B cell (primary cell): ENCODE measurements at regions not wholly inside any gene's neighbourhood (a gene's known extent, or its start where the extent isn't known, plus 50 kb on each side); places are given as distances from the start of the nearest gene placed in this dataset.

Experiments used
- ATAC-seq: fragments of 200-7000 bp; cut with Tn5 transposase; one replicate; pipeline ENCODE4 v1.10.0; 2021; ENCODE audit warnings: low read depth, mild to moderate bottlenecking, moderate number of reproducible peaks, moderate library complexity
- CTCF ChIA-PET: fragments of 350-600 bp; sonication (Branson Sonifier 250); formaldehyde crosslinking; loops from one replicate; lab custom pipeline; 2021; ENCODE audit warnings: antibody characterized with exemption, inconsistent platforms; lab: Charles Lee
- POLR2A ChIA-PET: fragments of 350-600 bp; sonication (Branson Sonifier 250); formaldehyde crosslinking; loops from one replicate; lab custom pipeline; 2021; ENCODE audit warnings: antibody characterized with exemption; lab: Charles Lee
- DNase-seq: peaks from one replicate; pipeline ENCODE4 v3.0.0; 2013
- H2AFZ ChIP-seq: 2 replicates; pipeline ENCODE4 v1.6.1; 2012; ENCODE audit warnings: mild to moderate bottlenecking, low read depth, low read length; ENCODE audit not compliant: insufficient read depth, poor library complexity, severe bottlenecking
- H3K27ac ChIP-seq, 2 donors: 1 replicate in 1 of 2; 2 replicates in 1 of 2; pipeline ENCODE4 v1.5.1; 2012 to 2013; ENCODE audit warnings: low read length in 2 of 2, mild to moderate bottlenecking in 2 of 2, moderate library complexity in 1 of 2
- H3K27me3 ChIP-seq, 4 experiments: fragments of 200-600 bp in 1 of 4; sonication (generic) in 1 of 4; replicated peaks in 1 of 4; 1 replicate in 2 of 4; 2 replicates in 2 of 4; pipeline versions ENCODE4 v1.6.1 to v1.7.0; 2013 to 2016; ENCODE audit warnings: low read length in 3 of 4, mild to moderate bottlenecking in 2 of 4, mixed read lengths in 1 of 4, moderate library complexity in 1 of 4; ENCODE audit not compliant: insufficient read depth in 4 of 4, control insufficient read depth in 3 of 4; ENCODE audit errors: control extremely low read depth in 1 of 4
- H3K36me3 ChIP-seq, 2 experiments: replicated peaks in 1 of 2; 1 replicate in 1 of 2; 2 replicates in 1 of 2; pipeline versions ENCODE4 v1.6.1 to v1.7.1; 2013; ENCODE audit warnings: low read length in 1 of 2; ENCODE audit not compliant: insufficient read depth in 2 of 2, control insufficient read depth in 1 of 2; ENCODE audit errors: control extremely low read depth in 1 of 2, extremely low read depth in 1 of 2
- H3K4me1 ChIP-seq, 2 donors: fragments of 200-600 bp in 1 of 2; sonication (generic) in 1 of 2; 1 replicate in 1 of 2; 2 replicates in 1 of 2; pipeline versions ENCODE4 v1.5.1 to v1.6.1; 2013 to 2017; ENCODE audit warnings: low read length in 2 of 2; ENCODE audit not compliant: control insufficient read depth in 2 of 2, insufficient read depth in 2 of 2
- H3K4me2 ChIP-seq: replicated peaks from 2 replicates; pipeline ENCODE3; 2012; ENCODE audit warnings: mild to moderate bottlenecking, low read depth, low read length; ENCODE audit not compliant: poor library complexity, severe bottlenecking
- H3K4me3 ChIP-seq, 5 experiments: fragments of 200-600 bp in 1 of 5; sonication (generic) in 1 of 5; 1 replicate in 3 of 5; 2 replicates in 2 of 5; pipeline versions ENCODE4 v1.5.1 to v1.7.0; 2011 to 2016; ENCODE audit warnings: low read length in 4 of 5, mild to moderate bottlenecking in 4 of 5, low read depth in 2 of 5, control low read depth in 1 of 5, moderate library complexity in 1 of 5; ENCODE audit not compliant: insufficient read depth in 1 of 5; ENCODE audit errors: control extremely low read depth in 1 of 5, extremely low read depth in 1 of 5
- H3K79me2 ChIP-seq: fragments of 200-600 bp; sonication (generic); one replicate; pipeline ENCODE4 v1.6.0; 2016; ENCODE audit warnings: low read length; ENCODE audit not compliant: control insufficient read depth, insufficient read depth
- H3K9ac ChIP-seq: fragments of 200-600 bp; sonication (generic); 2 replicates; pipeline ENCODE4 v1.6.1; 2017; ENCODE audit warnings: mild to moderate bottlenecking, low read length, moderate library complexity
- H3K9me3 ChIP-seq, 3 donors: one replicate each; pipeline versions ENCODE4 v1.6.1 to v1.7.1; 2013; ENCODE audit warnings: low read length in 2 of 3; ENCODE audit not compliant: control insufficient read depth in 2 of 3, insufficient read depth in 1 of 3; ENCODE audit errors: control extremely low read depth in 1 of 3
- H4K20me1 ChIP-seq: 2 replicates; pipeline ENCODE4 v1.6.0; 2012; ENCODE audit warnings: mild to moderate bottlenecking, low read length; ENCODE audit not compliant: insufficient read depth, control insufficient read depth, poor library complexity, severe bottlenecking
- H3K27ac Mint-ChIP-seq: one replicate; pipeline ENCODE4 v1.8.0; 2021; ENCODE audit warnings: mixed read lengths
- H3K27me3 Mint-ChIP-seq: one replicate; pipeline ENCODE4 v1.8.0; 2021; ENCODE audit warnings: mixed read lengths
- H3K4me1 Mint-ChIP-seq: one replicate; pipeline ENCODE4 v1.8.0; 2021; ENCODE audit warnings: mixed read lengths
- H3K4me3 Mint-ChIP-seq: one replicate; pipeline ENCODE4 v1.8.0; 2021; ENCODE audit warnings: mixed read lengths
- H3K9me3 Mint-ChIP-seq: one replicate; pipeline ENCODE4 v1.8.0; 2022; ENCODE audit warnings: mixed read lengths; ENCODE audit not compliant: insufficient read depth
- CTCF ChIP-seq: fragments of 200-600 bp; IDR thresholded peaks from one replicate; pipeline ENCODE4 v1.8.0; 2022; ENCODE audit warnings: antibody characterized with exemption, mild to moderate bottlenecking
- EZH2 ChIP-seq: IDR thresholded peaks from 2 replicates; pipeline ENCODE4 v1.6.1; 2012; ENCODE audit warnings: borderline replicate concordance, low read depth, mild to moderate bottlenecking, moderate library complexity, low read length; ENCODE audit not compliant: insufficient read depth, poor library complexity, severe bottlenecking
- WGBS: methylation state at CpG from one replicate; pipeline ENCODE4 v1.1.5; 2013; ENCODE audit warnings: missing lambda C conversion rate; ENCODE audit not compliant: insufficient coverage; 5-methylcytosine and 5-hydroxymethylcytosine counted together
- intact Hi-C: fragments of 100-400 bp; cut with micrococcal nuclease; formaldehyde crosslinking; loops from one replicate; pipeline ENCODE4 v1.10.0; 2022

GRCh38 chr18:51848702-51849101 lies 491.3 kb upstream of the DCC start:
- TF ChIP-seq EZH2 = no peak
- TF ChIP-seq CTCF = no peak
- CTCF ChIA-PET = no interaction called here
- Histone ChIP-seq H3K9ac (no peak overlapping the region), H3K27me3 (no peaks in the 10 kb centered on the region), H3K4me3 (no peak overlapping the region), H3K79me2 (no peaks in the 10 kb centered on the region), H3K27ac (no peak overlapping the region), H4K20me1 (no peaks in the 10 kb centered on the region), H3K4me1 (no peaks in the 10 kb centered on the region), H3K9me3 (peaks cover 0 to 7% (median 0%) of the 10 kb centered on the region in 3 donors), H3K36me3 (no peaks in the 10 kb centered on the region), H3K4me2 (no peak overlapping the region), H2AFZ (no peak overlapping the region)
- POLR2A ChIA-PET = no interaction called here
- 93% methylated on average over 2 of the region's 2 CpGs for WGBS
- Mint-ChIP-seq H3K4me1 (no peaks in the 10 kb centered on the region), H3K27ac (no peak overlapping the region), H3K27me3 (no peaks in the 10 kb centered on the region), H3K9me3 (peaks cover 4% of the 10 kb centered on the region), H3K4me3 (no peak overlapping the region)
- ATAC-seq = no peak
- DNase-seq = no peak
- intact Hi-C loops = no loop called here

GRCh38 chr18:51852681-51853080 lies 487.3 kb upstream of the DCC start:
- no peak overlapping the region for H3K4me3 Mint-ChIP-seq
- H3K27me3 Mint-ChIP-seq = no peaks in the 10 kb centered on the region
- H3K4me3 ChIP-seq = no peak overlapping the region

More at GRCh38 chr18:51852681-51853080, 487.3 kb upstream of the DCC start:
- no peaks in the 10 kb centered on the region for H3K4me1 Mint-ChIP-seq
- H3K9ac ChIP-seq = no peak overlapping the region
- H3K79me2 ChIP-seq = no peaks in the 10 kb centered on the region
- no peaks in the 10 kb centered on the region for H3K36me3 ChIP-seq
- no peaks in the 10 kb centered on the region for H3K4me1 ChIP-seq
- DNase-seq (no peak), ATAC-seq (no peak)
- no peaks in the 10 kb centered on the region for H3K9me3 ChIP-seq
- intact Hi-C loops = no loop called here
- H2AFZ ChIP-seq = no peak overlapping the region
- no peaks in the 10 kb centered on the region for H3K9me3 Mint-ChIP-seq
- no peak overlapping the region for H3K4me2 ChIP-seq
- POLR2A ChIA-PET = no interaction called here
- H4K20me1 ChIP-seq = no peaks in the 10 kb centered on the region
- H3K27ac Mint-ChIP-seq = no peak overlapping the region
- no peaks in the 10 kb centered on the region for H3K27me3 ChIP-seq
- H3K27ac ChIP-seq = no peak overlapping the region
- TF ChIP-seq EZH2 (no peak), CTCF (no peak)
- CTCF ChIA-PET = no interaction called here
